Neural crest cell (in vitro differentiated cells): ENCODE measurements at regions not wholly inside any gene's neighbourhood (a gene's known extent, or its start where the extent isn't known, plus 50 kb on each side); places are given as distances from the start of the nearest gene placed in this dataset.

ENCODE experiments used
- DNase-seq: peaks from one replicate; pipeline ENCODE4 v3.0.0; 2021; ENCODE audit warnings: low read depth, mixed read lengths, low spot score
- H3K27ac Mint-ChIP-seq: one replicate; pipeline ENCODE4 v1.8.0; 2021; ENCODE audit warnings: mild to moderate bottlenecking, mixed read lengths; ENCODE audit not compliant: unreplicated experiment
- H3K27me3 Mint-ChIP-seq: 2 replicates; pipeline ENCODE4 v1.8.0; 2021; ENCODE audit warnings: low read depth, mild to moderate bottlenecking, mixed read lengths
- H3K36me3 Mint-ChIP-seq: 2 replicates; pipeline ENCODE4 v1.8.0; 2021; ENCODE audit warnings: low read depth, mild to moderate bottlenecking, mixed read lengths
- H3K4me1 Mint-ChIP-seq: 2 replicates; pipeline ENCODE4 v1.8.0; 2021; ENCODE audit warnings: mixed read lengths
- H3K4me3 Mint-ChIP-seq: one replicate; pipeline ENCODE4 v1.8.0; 2021; ENCODE audit warnings: mild to moderate bottlenecking, mixed read lengths
- H3K9me3 Mint-ChIP-seq: 2 replicates; pipeline ENCODE4 v1.8.0; 2021; ENCODE audit warnings: mixed read lengths
- CTCF ChIP-seq: fragments of 200-600 bp; sonication (generic); conservative IDR thresholded peaks from 2 replicates; pipeline ENCODE4 v1.5.0; 2021; ENCODE audit warnings: antibody characterized with exemption, mild to moderate bottlenecking

GRCh38 chr18:38444971-38445803 lies 879.6 kb upstream of the CELF4 start:
- H3K36me3 Mint-ChIP-seq = no peaks in the 10 kb centered on the region
- no peaks in the 10 kb centered on the region for H3K4me1 Mint-ChIP-seq
- no peaks in the 10 kb centered on the region for H3K9me3 Mint-ChIP-seq
- no peak for DNase-seq
- no peaks in the 10 kb centered on the region for H3K27me3 Mint-ChIP-seq
- no peak overlapping the region for H3K27ac Mint-ChIP-seq
- H3K4me3 Mint-ChIP-seq = no peak overlapping the region
- TF ChIP-seq CTCF = no peak

- H3K9me3 Mint-ChIP-seq = no peaks in the 10 kb centered on the region
- H3K4me3 Mint-ChIP-seq = no peak overlapping the region
- DNase-seq = no peak
- TF ChIP-seq CTCF = no peak
- H3K36me3 Mint-ChIP-seq = no peaks in the 10 kb centered on the region
- H3K4me1 Mint-ChIP-seq = peaks cover 9% of the 10 kb centered on the region
- no peak overlapping the region for H3K27ac Mint-ChIP-seq
- H3K27me3 Mint-ChIP-seq = no peaks in the 10 kb centered on the region
These were observed 862.1 kb upstream of the CELF4 start for GRCh38 chr18:38427736-38428135.

- H3K27me3 Mint-ChIP-seq = no peaks in the 10 kb centered on the region
- DNase-seq = peak; percentile 1
These were observed 861.6 kb upstream of the CELF4 start for GRCh38 chr18:38427234-38427633.

GRCh38 chr18:38421872-38422615 lies 856.4 kb upstream of the CELF4 start:
- H3K4me1 Mint-ChIP-seq = peaks cover 14% of the 10 kb centered on the region
- H3K27me3 Mint-ChIP-seq = no peaks in the 10 kb centered on the region
- H3K4me3 Mint-ChIP-seq = no peak overlapping the region
- no peak for DNase-seq
- H3K27ac Mint-ChIP-seq = no peak overlapping the region
- TF ChIP-seq CTCF = no peak
- H3K36me3 Mint-ChIP-seq = no peaks in the 10 kb centered on the region
- H3K9me3 Mint-ChIP-seq = no peaks in the 10 kb centered on the region

More at GRCh38 chr18:38427234-38427633, 861.6 kb upstream of the CELF4 start:
- Mint-ChIP-seq H3K27ac (no peak overlapping the region), H3K4me1 (peaks cover 9% of the 10 kb centered on the region), H3K9me3 (no peaks in the 10 kb centered on the region), H3K36me3 (no peaks in the 10 kb centered on the region), H3K4me3 (no peak overlapping the region)
- peak; percentile 18 for TF ChIP-seq CTCF

- Mint-ChIP-seq H3K4me3 (no peak overlapping the region), H3K36me3 (no peaks in the 10 kb centered on the region), H3K4me1 (peaks cover 10% of the 10 kb centered on the region), H3K9me3 (no peaks in the 10 kb centered on the region), H3K27me3 (no peaks in the 10 kb centered on the region), H3K27ac (no peak overlapping the region)
- TF ChIP-seq CTCF = no peak
- no peak for DNase-seq
These were observed 855.4 kb upstream of the CELF4 start for GRCh38 chr18:38421021-38421420.
